H1 (cell line): ENCODE measurements at regions not wholly inside any gene's neighbourhood (a gene's known extent, or its start where the extent isn't known, plus 50 kb on each side); places are given as distances from the start of the nearest gene placed in this dataset.

Source experiments
- HDAC2 ChIP-seq, 2 experiments: fragments of 300-600 bp in 1 of 2; sonication (generic) in 1 of 2; IDR thresholded peaks; 2 replicates each; pipeline ENCODE4 v1.6.1; 2011 to 2012; ENCODE audit warnings: low read depth in 2 of 2, low read length in 2 of 2, mild to moderate bottlenecking in 2 of 2, moderate library complexity in 2 of 2, borderline replicate concordance in 1 of 2, inconsistent platforms in 1 of 2
- NRF1 ChIP-seq: IDR thresholded peaks from 2 replicates; pipeline ENCODE4 v1.6.1; 2011; ENCODE audit warnings: mild to moderate bottlenecking, low read depth, low read length, improper control_type of control experiment
- RAD21 ChIP-seq, 2 experiments: IDR thresholded peaks in 1 of 2; conservative IDR thresholded peaks in 1 of 2; 2 replicates each; pipeline ENCODE4 v1.6.1; 2011; ENCODE audit warnings: low read depth in 2 of 2, low read length in 2 of 2, improper control_type of control experiment in 1 of 2, inconsistent platforms in 1 of 2, mild to moderate bottlenecking in 1 of 2, moderate library complexity in 1 of 2
- TF ChIP-seq, protein P1 (sequence below), 3 experiments: IDR thresholded peaks; 1 replicate in 2 of 3; 2 replicates in 1 of 3; pipeline versions ENCODE4 v1.5.1 to v1.6.1; 2011; ENCODE audit warnings: low read length in 3 of 3, mild to moderate bottlenecking in 3 of 3, inconsistent platforms in 2 of 3, low read depth in 1 of 3, moderate library complexity in 1 of 3; ENCODE audit not compliant: insufficient read depth in 1 of 3; ENCODE audit errors: control extremely low read depth in 1 of 3

DNA sequence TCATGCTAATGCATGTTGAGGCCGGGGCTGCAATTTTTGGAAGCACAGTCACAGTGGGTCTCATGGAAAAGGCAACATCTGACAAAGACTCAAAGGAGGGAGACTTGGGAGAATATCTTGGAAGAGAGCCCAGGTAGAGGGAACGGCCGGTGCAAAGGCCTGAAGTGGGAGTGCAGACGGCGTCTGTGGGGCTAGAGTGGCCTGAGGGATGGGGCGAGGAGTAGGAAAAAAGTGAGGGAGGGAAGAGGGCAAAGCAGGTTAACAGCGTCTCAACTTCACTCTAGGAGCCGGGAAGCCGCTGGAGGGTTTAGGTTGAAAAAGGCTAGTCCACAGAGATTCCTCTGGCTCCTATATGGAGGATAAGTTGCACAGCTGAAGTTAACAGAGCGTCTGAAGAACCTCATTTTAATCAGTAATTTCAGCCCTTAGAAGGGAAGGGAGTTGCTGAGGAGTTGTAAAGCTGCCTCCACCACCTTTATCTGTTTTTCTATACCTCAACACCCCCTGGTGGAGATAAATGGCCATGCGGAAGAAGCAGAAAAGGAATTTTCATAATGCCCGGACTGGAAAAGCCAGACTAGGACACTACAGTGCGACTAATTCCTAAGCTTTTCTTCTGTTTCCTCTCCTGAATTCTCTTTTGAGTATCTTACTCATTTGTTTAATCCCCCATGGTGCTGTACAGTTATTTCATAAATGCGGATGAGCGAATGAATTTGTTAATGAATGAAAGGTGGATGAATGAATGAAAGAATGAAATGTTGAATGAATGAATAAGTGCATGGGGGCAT lies 78.7 kb upstream of the ZNF281 start (continued):
- TF ChIP-seq, protein P1, sequence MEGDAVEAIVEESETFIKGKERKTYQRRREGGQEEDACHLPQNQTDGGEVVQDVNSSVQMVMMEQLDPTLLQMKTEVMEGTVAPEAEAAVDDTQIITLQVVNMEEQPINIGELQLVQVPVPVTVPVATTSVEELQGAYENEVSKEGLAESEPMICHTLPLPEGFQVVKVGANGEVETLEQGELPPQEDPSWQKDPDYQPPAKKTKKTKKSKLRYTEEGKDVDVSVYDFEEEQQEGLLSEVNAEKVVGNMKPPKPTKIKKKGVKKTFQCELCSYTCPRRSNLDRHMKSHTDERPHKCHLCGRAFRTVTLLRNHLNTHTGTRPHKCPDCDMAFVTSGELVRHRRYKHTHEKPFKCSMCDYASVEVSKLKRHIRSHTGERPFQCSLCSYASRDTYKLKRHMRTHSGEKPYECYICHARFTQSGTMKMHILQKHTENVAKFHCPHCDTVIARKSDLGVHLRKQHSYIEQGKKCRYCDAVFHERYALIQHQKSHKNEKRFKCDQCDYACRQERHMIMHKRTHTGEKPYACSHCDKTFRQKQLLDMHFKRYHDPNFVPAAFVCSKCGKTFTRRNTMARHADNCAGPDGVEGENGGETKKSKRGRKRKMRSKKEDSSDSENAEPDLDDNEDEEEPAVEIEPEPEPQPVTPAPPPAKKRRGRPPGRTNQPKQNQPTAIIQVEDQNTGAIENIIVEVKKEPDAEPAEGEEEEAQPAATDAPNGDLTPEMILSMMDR (IDR thresholded peaks at IDR 0.05; ENCODE audit: control extremely low read depth in 1 of 3, insufficient read depth in 1 of 3, low read depth in 1 of 3, low read length in 3 of 3) = peak in 2 of 3 experiments; percentile 69 to 83; a peak in 3 of 4 replicates
- TF ChIP-seq RAD21 (IDR thresholded peaks at IDR 0.05 in 1 of 2, conservative IDR thresholded peaks at IDR 0.05 in 1 of 2; ENCODE audit: low read depth in 2 of 2, low read length in 2 of 2) (peak; percentile 92 to 94), HDAC2 (IDR thresholded peaks at IDR 0.05; ENCODE audit: borderline replicate concordance in 1 of 2, low read depth in 2 of 2, low read length in 2 of 2) (peak in 1 of 2 experiments; percentile 58; a peak in 1 of 4 replicates), NRF1 (no peak)
